Thyroid gland (tissue), 4 donors: ENCODE measurements at regions not wholly inside any gene's neighbourhood (a gene's known extent, or its start where the extent isn't known, plus 50 kb on each side); places are given as distances from the start of the nearest gene placed in this dataset.

Experiments used
- POLR2A ChIP-seq, 2 donors: fragments of 450-650 bp; IDR thresholded peaks; one replicate each; pipeline ENCODE4 v1.6.1; 2017; ENCODE audit warnings: antibody characterized with exemption in 2 of 2, mild to moderate bottlenecking in 2 of 2, moderate library complexity in 1 of 2
- TF ChIP-seq, protein P1 (sequence below), 6 experiments: fragments of 200-600 bp in 3 of 6; fragments of 450-650 bp in 3 of 6; sonication (generic) in 3 of 6; IDR thresholded peaks; one replicate each; pipeline ENCODE4 v1.5.1; 2016 to 2019; ENCODE audit warnings: antibody characterized with exemption in 6 of 6, mild to moderate bottlenecking in 2 of 6, inconsistent platforms in 1 of 6, moderate library complexity in 1 of 6

DNA sequence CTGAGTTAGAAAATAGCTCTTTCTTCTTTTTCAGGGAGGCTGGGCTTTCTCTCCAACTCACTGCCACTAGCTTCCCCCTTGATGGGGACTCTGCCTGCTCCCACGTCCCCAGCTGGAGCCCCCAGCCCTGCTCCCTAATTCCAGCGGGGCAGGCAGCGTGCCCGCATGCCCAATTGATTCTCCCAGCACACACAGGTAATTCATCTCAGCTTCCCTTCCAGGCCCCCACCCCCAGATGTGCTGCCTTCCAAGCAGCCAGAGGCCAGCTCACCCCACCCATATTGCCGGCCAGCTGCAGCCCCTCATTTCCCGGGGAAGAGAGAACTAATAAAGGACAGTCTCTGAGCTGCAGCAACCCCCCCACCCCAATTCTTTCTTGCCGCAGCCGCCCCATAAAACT, 69.8 kb downstream of the EFNB1 start:
- TF ChIP-seq, protein P1, sequence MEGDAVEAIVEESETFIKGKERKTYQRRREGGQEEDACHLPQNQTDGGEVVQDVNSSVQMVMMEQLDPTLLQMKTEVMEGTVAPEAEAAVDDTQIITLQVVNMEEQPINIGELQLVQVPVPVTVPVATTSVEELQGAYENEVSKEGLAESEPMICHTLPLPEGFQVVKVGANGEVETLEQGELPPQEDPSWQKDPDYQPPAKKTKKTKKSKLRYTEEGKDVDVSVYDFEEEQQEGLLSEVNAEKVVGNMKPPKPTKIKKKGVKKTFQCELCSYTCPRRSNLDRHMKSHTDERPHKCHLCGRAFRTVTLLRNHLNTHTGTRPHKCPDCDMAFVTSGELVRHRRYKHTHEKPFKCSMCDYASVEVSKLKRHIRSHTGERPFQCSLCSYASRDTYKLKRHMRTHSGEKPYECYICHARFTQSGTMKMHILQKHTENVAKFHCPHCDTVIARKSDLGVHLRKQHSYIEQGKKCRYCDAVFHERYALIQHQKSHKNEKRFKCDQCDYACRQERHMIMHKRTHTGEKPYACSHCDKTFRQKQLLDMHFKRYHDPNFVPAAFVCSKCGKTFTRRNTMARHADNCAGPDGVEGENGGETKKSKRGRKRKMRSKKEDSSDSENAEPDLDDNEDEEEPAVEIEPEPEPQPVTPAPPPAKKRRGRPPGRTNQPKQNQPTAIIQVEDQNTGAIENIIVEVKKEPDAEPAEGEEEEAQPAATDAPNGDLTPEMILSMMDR (IDR thresholded peaks at IDR 0.05) = no peak
- TF ChIP-seq POLR2A (IDR thresholded peaks at IDR 0.05) = no peak
